HUES48 (cell line): ENCODE measurements at regions not wholly inside any gene's neighbourhood (a gene's known extent, or its start where the extent isn't known, plus 50 kb on each side); places are given as distances from the start of the nearest gene placed in this dataset.

Experiments
- H3K27ac ChIP-seq: one replicate; pipeline ENCODE4 v1.7.0; 2013; ENCODE audit warnings: low read depth, low read length, inconsistent platforms
- H3K27me3 ChIP-seq: 2 replicates; pipeline ENCODE4 v1.6.1; 2013; ENCODE audit warnings: mild to moderate bottlenecking, low read length; ENCODE audit not compliant: control insufficient read depth, insufficient read depth
- H3K36me3 ChIP-seq: 2 replicates; pipeline ENCODE4 v1.6.1; 2013; ENCODE audit warnings: low read length; ENCODE audit not compliant: control insufficient read depth, insufficient read depth
- H3K4me1 ChIP-seq: 2 replicates; pipeline ENCODE4 v1.6.1; 2013; ENCODE audit warnings: mild to moderate bottlenecking, low read length; ENCODE audit not compliant: control insufficient read depth, insufficient read depth
- H3K4me3 ChIP-seq: 2 replicates; pipeline ENCODE4 v1.5.1; 2013; ENCODE audit warnings: mild to moderate bottlenecking, low read depth, low read length
- H3K9ac ChIP-seq: 2 replicates; pipeline ENCODE4 v1.6.1; 2013; ENCODE audit warnings: mild to moderate bottlenecking, low read depth, low read length, moderate library complexity
- H3K9me3 ChIP-seq: 2 replicates; pipeline ENCODE4 v1.6.1; 2013; ENCODE audit warnings: low read length; ENCODE audit not compliant: control insufficient read depth, insufficient read depth

DNA sequence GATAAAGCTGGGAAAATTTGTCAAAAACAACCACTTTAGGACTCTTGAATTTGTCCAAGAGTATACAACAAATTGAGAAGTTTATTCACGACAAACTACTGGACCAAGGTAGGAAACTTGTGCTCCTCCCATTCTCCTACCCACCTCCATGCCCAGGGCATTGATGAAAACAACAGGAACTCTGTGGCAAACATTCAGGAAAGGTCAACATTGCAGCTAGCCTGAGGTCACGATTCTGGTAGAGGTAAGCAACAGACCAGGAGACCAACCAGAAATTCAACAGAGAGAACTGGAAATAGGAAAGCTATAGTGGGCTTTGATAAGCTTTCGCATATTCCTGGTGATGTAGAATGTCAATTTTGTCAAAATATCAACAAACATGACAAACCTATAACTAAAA is 209.1 kb upstream of the CTAGE1 start:
- Histone ChIP-seq H3K27ac (no peak overlapping the region), H3K4me3 (no peak overlapping the region), H3K36me3 (no peaks in the 10 kb centered on the region), H3K27me3 (no peaks in the 10 kb centered on the region), H3K4me1 (no peaks in the 10 kb centered on the region), H3K9me3 (no peaks in the 10 kb centered on the region), H3K9ac (no peak overlapping the region)

DNA sequence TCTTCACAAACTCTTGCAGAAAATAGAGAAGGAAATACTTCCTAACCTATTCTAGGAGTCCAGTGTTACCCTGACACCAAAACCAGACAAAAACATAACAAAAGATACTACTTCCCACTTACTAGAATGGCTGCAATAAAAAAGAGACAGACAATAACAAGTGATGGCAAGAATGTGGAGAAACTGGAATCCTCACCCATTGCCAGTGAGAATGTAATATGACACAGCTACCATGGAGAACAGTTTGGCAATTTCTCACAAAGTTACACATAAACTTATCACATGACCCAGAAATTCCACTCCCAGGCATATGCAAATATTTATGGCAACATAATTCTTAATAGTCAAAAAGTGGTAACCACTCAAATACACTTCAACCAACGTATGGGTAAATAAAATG is 209.8 kb upstream of the CTAGE1 start:
- H3K36me3 ChIP-seq, result no peaks in the 10 kb centered on the region
- no peaks in the 10 kb centered on the region for H3K4me1 ChIP-seq
- H3K9ac ChIP-seq, result no peak overlapping the region
- no peak overlapping the region for H3K4me3 ChIP-seq
- no peak overlapping the region for H3K27ac ChIP-seq
- no peaks in the 10 kb centered on the region for H3K27me3 ChIP-seq
- no peaks in the 10 kb centered on the region for H3K9me3 ChIP-seq

DNA sequence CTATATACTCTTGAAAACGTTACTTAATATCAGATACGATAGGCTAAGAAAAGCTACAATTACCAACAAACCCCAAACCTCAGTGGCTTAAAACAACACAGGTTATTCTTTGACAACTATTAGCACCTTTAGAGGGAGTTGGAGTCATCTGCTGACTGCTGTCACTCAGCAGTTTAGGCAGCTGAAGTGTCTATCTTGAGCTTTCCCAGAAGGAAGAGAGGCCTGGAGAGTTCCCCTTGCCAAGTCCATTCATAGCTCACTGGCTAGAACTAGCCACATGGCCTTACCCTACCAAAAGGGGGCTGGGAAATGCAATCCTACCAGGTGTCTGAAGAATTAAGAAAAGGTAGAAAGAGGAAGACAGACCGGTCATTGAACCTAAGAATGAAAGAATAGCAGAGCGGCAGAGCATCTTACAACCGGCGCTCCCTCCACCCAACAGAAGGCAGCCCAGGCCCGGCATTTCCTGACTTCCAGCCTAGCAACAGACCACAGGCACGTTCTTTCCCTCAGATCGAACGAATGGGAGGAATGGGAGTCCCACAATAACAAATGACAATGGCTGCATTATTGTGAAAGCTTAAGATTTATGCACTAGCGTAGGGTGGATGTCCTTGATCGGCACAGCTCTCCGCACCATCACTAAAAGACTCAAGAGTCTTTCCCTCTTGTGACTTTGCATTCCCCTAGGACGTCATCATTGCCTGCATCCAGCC is 211.2 kb upstream of the CTAGE1 start:
- Histone ChIP-seq H3K4me1 (no peaks in the 10 kb centered on the region), H3K4me3 (no peak overlapping the region), H3K9me3 (no peaks in the 10 kb centered on the region), H3K36me3 (no peaks in the 10 kb centered on the region), H3K27ac (no peak overlapping the region), H3K27me3 (no peaks in the 10 kb centered on the region), H3K9ac (no peak overlapping the region)

DNA sequence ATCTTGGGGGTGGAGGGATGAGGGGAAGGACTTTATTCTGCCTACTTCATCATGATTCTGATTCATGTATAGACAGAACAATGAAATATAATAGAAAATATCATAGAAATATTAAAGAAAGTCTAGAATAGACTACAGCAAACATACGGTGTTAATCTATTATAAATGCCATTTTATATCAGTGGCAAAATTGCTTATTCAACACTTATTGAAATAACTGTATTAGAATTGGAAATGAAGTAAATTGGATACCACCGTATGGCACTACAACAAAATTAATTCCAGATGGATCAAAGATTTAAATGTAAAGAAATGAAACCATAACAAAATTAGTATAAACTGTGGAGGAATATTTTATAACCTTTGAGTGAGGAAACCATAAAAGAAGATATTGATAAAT is 213.3 kb upstream of the CTAGE1 start:
- Histone ChIP-seq H3K27ac (no peak overlapping the region), H3K36me3 (no peaks in the 10 kb centered on the region), H3K4me3 (no peak overlapping the region), H3K27me3 (no peaks in the 10 kb centered on the region), H3K9ac (no peak overlapping the region), H3K4me1 (no peaks in the 10 kb centered on the region), H3K9me3 (no peaks in the 10 kb centered on the region)

DNA sequence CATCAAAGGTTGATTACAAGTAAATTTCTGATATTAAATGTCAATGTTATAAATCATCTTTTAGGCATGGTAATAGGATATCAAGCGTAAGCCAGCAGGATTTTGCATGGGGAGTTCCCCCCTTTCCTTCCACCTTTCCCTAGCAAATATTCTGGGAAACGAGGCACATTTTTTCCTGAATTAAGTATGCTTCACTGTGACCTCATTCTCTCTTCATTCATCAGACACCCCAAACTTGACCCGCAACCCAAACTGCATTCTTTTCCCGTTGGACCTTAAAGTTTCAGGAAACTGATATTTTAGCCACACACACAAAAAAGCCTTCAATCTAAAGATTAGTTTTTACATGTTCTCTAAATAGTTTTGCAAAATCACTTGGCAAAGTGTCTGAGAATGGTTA is 214.5 kb upstream of the CTAGE1 start:
- no peaks in the 10 kb centered on the region for H3K4me1 ChIP-seq
- no peak overlapping the region for H3K9ac ChIP-seq
- no peak overlapping the region for H3K27ac ChIP-seq
- H3K4me3 ChIP-seq, result no peak overlapping the region
- H3K36me3 ChIP-seq, result no peaks in the 10 kb centered on the region
- H3K27me3 ChIP-seq, result no peaks in the 10 kb centered on the region
- H3K9me3 ChIP-seq, result no peaks in the 10 kb centered on the region

DNA sequence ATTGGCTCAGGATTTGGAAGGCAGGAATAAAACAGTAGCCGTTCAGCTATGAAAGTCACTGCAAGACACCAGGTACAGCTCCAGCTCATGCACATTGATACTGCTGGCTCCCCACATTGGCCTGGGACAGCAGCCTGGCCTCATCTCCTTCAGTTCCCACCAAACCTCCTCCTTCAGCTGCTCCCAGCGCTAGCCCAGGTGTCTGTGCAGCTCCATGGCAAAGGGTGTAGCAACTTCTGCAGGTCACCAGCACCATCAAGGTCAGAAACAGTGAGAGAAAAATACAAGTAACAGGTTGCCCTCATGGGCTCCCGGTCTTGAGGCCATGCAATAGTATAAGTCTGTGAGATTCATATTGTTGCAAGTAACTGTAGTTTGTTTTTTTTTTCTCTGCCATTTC is 216.7 kb upstream of the CTAGE1 start:
- Histone ChIP-seq H3K4me3 (0 out of 2 replicates have a peak overlapping the region, but pooled peaks have one; percentile 9), H3K27ac (no peak overlapping the region), H3K27me3 (peaks cover 3% of the 10 kb centered on the region; the same call in 1 of the 2 replicates)

DNA sequence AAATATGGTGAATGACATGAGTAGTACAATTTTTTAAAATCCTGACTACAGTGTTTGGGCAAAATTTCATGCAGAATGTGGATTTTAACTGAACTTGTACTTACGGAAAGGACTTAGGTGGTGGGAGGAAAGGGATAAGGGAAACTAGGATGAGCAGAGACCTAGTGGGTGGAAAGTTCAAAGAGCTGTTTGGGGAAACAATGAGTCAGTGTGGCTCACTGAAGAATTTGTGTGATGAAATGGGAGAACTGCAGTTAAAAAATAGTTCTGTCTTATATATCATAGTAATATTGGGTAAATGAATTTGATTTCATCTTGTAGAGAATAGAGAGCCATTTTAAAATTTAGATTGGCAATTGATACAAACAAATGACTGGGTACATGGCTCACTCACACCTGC is 220.1 kb upstream of the CTAGE1 start:
- Histone ChIP-seq H3K9ac (no peak overlapping the region), H3K27me3 (peaks cover 3% of the 10 kb centered on the region; the same call in 1 of the 2 replicates), H3K4me3 (no peak overlapping the region), H3K36me3 (no peaks in the 10 kb centered on the region), H3K4me1 (no peaks in the 10 kb centered on the region), H3K27ac (no peak overlapping the region), H3K9me3 (no peaks in the 10 kb centered on the region)

More for the DNA sequence above, 216.7 kb upstream of the CTAGE1 start:
- Histone ChIP-seq H3K36me3 (no peaks in the 10 kb centered on the region), H3K4me1 (no peaks in the 10 kb centered on the region), H3K9me3 (no peaks in the 10 kb centered on the region), H3K9ac (no peak overlapping the region; the same call in 1 of the 2 replicates)

DNA sequence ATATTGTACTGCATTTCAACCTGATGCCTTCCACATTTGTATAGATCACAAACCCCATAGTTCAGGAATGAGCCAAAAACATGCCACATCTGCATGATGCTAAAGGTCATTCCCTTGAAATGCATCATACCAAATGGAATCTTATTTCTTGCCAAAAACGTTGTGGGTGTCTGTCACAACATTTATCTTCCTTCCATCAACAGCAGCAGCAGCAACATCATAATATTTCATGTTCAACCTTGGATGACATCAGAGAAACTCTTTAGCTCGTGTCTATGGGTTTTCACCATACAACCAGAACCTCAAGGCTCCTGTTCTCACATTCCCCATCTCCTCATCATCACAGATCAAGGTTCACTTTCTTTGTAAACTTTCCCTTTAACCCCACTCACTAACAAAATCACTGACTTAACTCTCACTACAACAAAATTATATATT is 221.3 kb upstream of the CTAGE1 start:
- Histone ChIP-seq H3K4me1 (no peaks in the 10 kb centered on the region), H3K36me3 (no peaks in the 10 kb centered on the region), H3K27ac (no peak overlapping the region), H3K27me3 (peaks cover 3% of the 10 kb centered on the region; the same call in 1 of the 2 replicates), H3K4me3 (no peak overlapping the region), H3K9me3 (no peaks in the 10 kb centered on the region), H3K9ac (no peak overlapping the region)

DNA sequence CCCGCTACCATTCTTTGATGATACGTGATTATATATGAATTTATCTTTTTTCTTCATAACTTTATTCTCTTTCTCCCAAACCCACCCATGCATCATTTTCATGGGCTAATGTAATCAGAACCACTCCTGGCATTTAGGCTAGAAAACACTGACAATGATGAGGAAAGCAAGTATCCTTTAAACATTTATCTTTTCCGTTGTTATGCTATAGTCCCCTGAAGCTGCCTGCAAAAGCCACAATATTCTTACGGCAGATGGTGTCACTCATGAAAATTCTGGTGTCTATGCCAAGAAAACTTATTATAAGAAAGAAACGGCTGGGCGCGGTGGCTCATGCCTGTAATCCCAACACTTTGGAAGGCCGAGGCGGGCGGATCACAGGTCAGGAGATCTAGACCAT is 221.8 kb upstream of the CTAGE1 start:
- H3K9me3 ChIP-seq, result no peaks in the 10 kb centered on the region
- H3K27me3 ChIP-seq, result peaks cover 3% of the 10 kb centered on the region; the same call in 1 of the 2 replicates
- H3K4me1 ChIP-seq, result no peaks in the 10 kb centered on the region
- H3K9ac ChIP-seq, result no peak overlapping the region
- H3K27ac ChIP-seq, result no peak overlapping the region
- H3K4me3 ChIP-seq, result no peak overlapping the region
- H3K36me3 ChIP-seq, result no peaks in the 10 kb centered on the region

DNA sequence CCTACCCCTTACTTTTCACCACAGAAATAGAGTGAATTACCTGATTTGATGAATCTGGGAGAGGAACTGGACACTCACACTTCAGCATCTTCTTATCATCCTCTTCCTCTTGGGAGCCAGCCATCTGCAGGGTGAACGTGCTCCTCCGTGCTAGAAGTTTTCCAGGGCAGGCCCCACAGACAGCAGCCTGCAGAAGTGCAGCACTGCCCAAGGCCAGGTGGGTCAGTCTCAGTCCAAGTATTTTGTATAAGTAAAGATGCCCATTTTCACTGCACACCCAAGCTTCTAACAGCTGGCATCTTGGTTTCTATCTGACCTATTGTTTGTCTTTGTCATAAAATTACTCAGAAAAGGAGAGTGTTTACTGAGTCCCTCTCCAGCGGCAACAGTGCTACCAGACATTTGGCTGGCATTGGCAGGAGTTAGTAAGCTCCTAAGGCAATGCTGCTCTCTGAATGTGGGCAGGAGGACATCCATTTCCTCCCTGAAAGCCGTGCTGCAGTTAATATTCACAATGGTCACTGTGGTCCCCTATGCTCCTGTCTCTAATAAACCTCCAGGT is 222.6 kb upstream of the CTAGE1 start:
- Histone ChIP-seq H3K4me3 (no peak overlapping the region), H3K4me1 (no peaks in the 10 kb centered on the region), H3K36me3 (no peaks in the 10 kb centered on the region), H3K9me3 (no peaks in the 10 kb centered on the region), H3K27me3 (peaks cover 3% of the 10 kb centered on the region; the same call in 1 of the 2 replicates), H3K9ac (no peak overlapping the region), H3K27ac (no peak overlapping the region)

DNA sequence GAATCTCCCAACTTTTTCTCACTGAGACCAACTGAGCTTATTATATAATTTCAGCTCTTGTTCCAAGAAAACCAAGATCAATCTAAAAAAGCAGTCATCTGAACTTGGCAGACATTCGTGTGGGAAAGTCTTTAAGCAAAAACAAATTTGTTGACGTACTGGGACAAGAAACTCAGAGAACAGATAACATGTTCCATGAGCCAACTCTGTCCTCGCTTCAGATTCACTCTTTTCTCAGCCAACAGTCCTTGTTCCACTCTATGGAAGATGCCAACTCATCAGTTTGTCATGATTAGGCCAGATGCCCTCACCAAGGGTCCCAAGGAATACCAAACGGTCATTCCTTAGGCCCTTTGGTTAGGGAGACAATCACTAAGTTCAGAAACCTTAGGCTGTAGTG is 224.2 kb upstream of the CTAGE1 start:
- H3K4me3 ChIP-seq, result no peak overlapping the region
- H3K4me1 ChIP-seq, result no peaks in the 10 kb centered on the region
- H3K9ac ChIP-seq, result no peak overlapping the region
- H3K36me3 ChIP-seq, result no peaks in the 10 kb centered on the region
- H3K27me3 ChIP-seq, result peaks cover 3% of the 10 kb centered on the region; the same call in 1 of the 2 replicates
- H3K27ac ChIP-seq, result no peak overlapping the region
- H3K9me3 ChIP-seq, result no peaks in the 10 kb centered on the region
